Tongue (tissue), 1 donor: ENCODE measurements at regions not wholly inside any gene's neighbourhood (a gene's known extent, or its start where the extent isn't known, plus 50 kb on each side); places are given as distances from the start of the nearest gene placed in this dataset.
A peak's percentile ranks its signal among the peaks of the same experiment; 100 is the strongest.
"Not testable (repeated sequence)": the region's sequence is repeated elsewhere in the genome, so short reads cannot be mapped to it uniquely, and the experiment has no call there.

ENCODE experiments used
- DNase-seq: peaks from one replicate; pipeline ENCODE4 v3.0.0-alpha.2; 2015

- DNase-seq = no peak
Observed at GRCh38 chr16:86076606-86077005, 177.6 kb downstream of the IRF8 start.

GRCh38 chr16:86077243-86077940 is 178.4 kb downstream of the IRF8 start:
- no peak for DNase-seq

GRCh38 chr16:86078121-86078600 is 179.2 kb downstream of the IRF8 start:
- no peak for DNase-seq

GRCh38 chr16:86078711-86079110 is 179.7 kb downstream of the IRF8 start:
- not testable (repeated sequence) for DNase-seq

GRCh38 chr16:86079255-86079885 is 180.4 kb downstream of the IRF8 start:
- DNase-seq = peak; percentile 45

- no peak for DNase-seq
Observed at GRCh38 chr16:86080131-86080875, 181.3 kb downstream of the IRF8 start.

GRCh38 chr16:86080982-86081381 is 182.0 kb downstream of the IRF8 start:
- DNase-seq = no peak

- no peak for DNase-seq
Observed at GRCh38 chr16:86082418-86083030, 183.6 kb downstream of the IRF8 start.

- DNase-seq = no peak
Observed at GRCh38 chr16:86083382-86084002, 184.5 kb downstream of the IRF8 start.

- no peak for DNase-seq
Observed at GRCh38 chr16:86085161-86085611, 186.2 kb downstream of the IRF8 start.

- no peak for DNase-seq
Observed at GRCh38 chr16:86085795-86086194, 186.8 kb downstream of the IRF8 start.

GRCh38 chr16:86086471-86086870 is 187.5 kb downstream of the IRF8 start:
- no peak for DNase-seq

- no peak for DNase-seq
Observed at GRCh38 chr16:86087011-86087895, 188.3 kb downstream of the IRF8 start.

GRCh38 chr16:86087896-86088230 is 188.9 kb downstream of the IRF8 start:
- no peak for DNase-seq

- no peak for DNase-seq
Observed at GRCh38 chr16:86088287-86088686, 189.3 kb downstream of the IRF8 start.

- no peak for DNase-seq
Observed at GRCh38 chr16:86088816-86089215, 189.9 kb downstream of the IRF8 start.

GRCh38 chr16:86089334-86089900 is 190.5 kb downstream of the IRF8 start:
- no peak for DNase-seq

- DNase-seq = no peak
Observed at GRCh38 chr16:86089991-86090390, 191.0 kb downstream of the IRF8 start.

- DNase-seq = no peak
Observed at GRCh38 chr16:86090461-86091170, 191.7 kb downstream of the IRF8 start.

GRCh38 chr16:86091976-86092375 is 193.0 kb downstream of the IRF8 start:
- no peak for DNase-seq
